GM12878 (cell line): ENCODE measurements at regions not wholly inside any gene's neighbourhood (a gene's known extent, or its start where the extent isn't known, plus 50 kb on each side); places are given as distances from the start of the nearest gene placed in this dataset.
"Not testable (repeated sequence)": the region's sequence is repeated elsewhere in the genome, so short reads cannot be mapped to it uniquely, and the experiment has no call there.

Experiments
- ATAC-seq: fragments of 200-7000 bp; cut with Tn5 transposase; 3 replicates; pipeline ENCODE4 v1.9.1; 2020; ENCODE audit warnings: mild to moderate bottlenecking, moderate library complexity
- BruUV-seq: library from RNA; stranded (reverse); fragments of 400-500 nt; replicated peaks from 2 replicates; lab custom pipeline; 2021; lab: Mats Ljungman, UMichigan
- CTCF ChIA-PET: fragments of 300-600 bp; sonication (Branson Sonifier 250); formaldehyde crosslinking; extraction: SDS; loops from one replicate; lab custom pipeline; 2021; ENCODE audit warnings: inconsistent platforms; lab: Yijun Ruan, JAX
- POLR2A ChIA-PET: fragments of 350-600 bp; formaldehyde crosslinking; extraction: SDS; loops from one replicate; lab custom pipeline; 2021; ENCODE audit warnings: inconsistent platforms; lab: Charles Lee
- RAD21 ChIA-PET: fragments of 300-600 bp; sonication (Branson Sonifier 250); formaldehyde crosslinking; loops from one replicate; lab custom pipeline; 2023; ENCODE audit warnings: antibody characterized with exemption; ENCODE audit not compliant: unreplicated experiment; lab: Charles Lee
- SMC1A ChIA-PET: fragments of 300-600 bp; sonication (Branson Sonifier 250); formaldehyde crosslinking; loops from one replicate; lab custom pipeline; 2023; ENCODE audit not compliant: unreplicated experiment, uncharacterized antibody; lab: Charles Lee
- DNase-seq: peaks from one replicate; pipeline ENCODE4 v3.0.0-alpha.2; 2011; ENCODE audit warnings: low read depth, low spot score
- FAIRE-seq: peaks from 3 replicates; lab custom pipeline; 2011; peaks lifted over from hg19 to GRCh38; lab: Jason Lieb, UNC
- H2AFZ ChIP-seq: 2 replicates; pipeline ENCODE4 v1.6.0; 2011; ENCODE audit warnings: low read depth, low read length, control low read depth; ENCODE audit not compliant: control insufficient read depth
- H3K27ac ChIP-seq: 2 replicates; pipeline ENCODE4 v1.5.1; 2011; ENCODE audit warnings: control low read depth; ENCODE audit not compliant: control insufficient read depth, insufficient read depth
- H3K27me3 ChIP-seq, 2 experiments: replicated peaks in 1 of 2; 2 replicates each; pipeline versions ENCODE4 v1.6.0 to v1.6.1; 2011; ENCODE audit warnings: low read length in 1 of 2; ENCODE audit not compliant: control insufficient read depth in 2 of 2, insufficient read depth in 2 of 2
- H3K36me3 ChIP-seq, 2 experiments: 2 replicates each; pipeline ENCODE4 v1.5.1; 2011; ENCODE audit warnings: low read length in 1 of 2; ENCODE audit not compliant: control insufficient read depth in 2 of 2, insufficient read depth in 2 of 2
- H3K4me1 ChIP-seq: 2 replicates; pipeline ENCODE4 v1.6.1; 2011; ENCODE audit warnings: mild to moderate bottlenecking, low read length, moderate library complexity, mixed read lengths; ENCODE audit not compliant: control insufficient read depth, insufficient read depth
- H3K4me2 ChIP-seq: 2 replicates; pipeline ENCODE4 v1.6.0; 2011; ENCODE audit warnings: control low read depth; ENCODE audit not compliant: control insufficient read depth, insufficient read depth
- H3K4me3 ChIP-seq: fragments of 200-600 bp; sonication (generic); 2 replicates; pipeline ENCODE4 v1.5.1; 2016
- H3K79me2 ChIP-seq: 2 replicates; pipeline ENCODE4 v1.6.0; 2011; ENCODE audit warnings: low read length; ENCODE audit not compliant: control insufficient read depth, insufficient read depth
- H3K9ac ChIP-seq: 2 replicates; pipeline ENCODE4 v1.8.0; 2011; ENCODE audit warnings: low read length, control low read depth, mixed read lengths; ENCODE audit not compliant: control insufficient read depth, insufficient read depth
- H3K9me3 ChIP-seq: replicated peaks from 3 replicates; pipeline ENCODE4 v1.5.1; 2011; ENCODE audit warnings: mild to moderate bottlenecking, low read length; ENCODE audit not compliant: control insufficient read depth, insufficient read depth
- H4K20me1 ChIP-seq: 2 replicates; pipeline ENCODE4 v1.6.0; 2011; ENCODE audit not compliant: control insufficient read depth, insufficient read depth
- ATF7 ChIP-seq: fragments of 450-650 bp; IDR thresholded peaks from 2 replicates; pipeline ENCODE4 v1.6.1; 2016; ENCODE audit warnings: low read depth, mild to moderate bottlenecking
- CEBPB ChIP-seq, 2 experiments: fragments of 150-350 bp in 1 of 2; IDR thresholded peaks; 2 replicates each; pipeline ENCODE4 v1.6.1; 2012 to 2014; ENCODE audit warnings: low read depth in 2 of 2, low read length in 2 of 2, borderline replicate concordance in 1 of 2, inconsistent platforms in 1 of 2
- NRF1 ChIP-seq: conservative IDR thresholded peaks from 2 replicates; pipeline ENCODE4 v1.6.1; 2011; ENCODE audit warnings: mild to moderate bottlenecking, low read depth, low read length, improper control_type of control experiment
- TCF3 ChIP-seq: IDR thresholded peaks from 2 replicates; pipeline ENCODE4 v1.6.1; 2012; ENCODE audit warnings: low read depth, mild to moderate bottlenecking, low read length, borderline replicate concordance; ENCODE audit not compliant: insufficient read depth
- ZNF274 ChIP-seq: IDR thresholded peaks from one replicate; pipeline ENCODE4 v1.8.0; 2011; ENCODE audit not compliant: insufficient read length, insufficient read depth
- WGBS: methylation state at CpG from one replicate; pipeline ENCODE4 v1.1.6; 2016; ENCODE audit warnings: low lambda C conversion rate; ENCODE audit not compliant: insufficient replicate concordance, insufficient coverage; ENCODE audit errors: missing lambda C conversion rate; 5-methylcytosine and 5-hydroxymethylcytosine counted together
- in situ Hi-C: fragments of 300-500 bp; cut with MboI; formaldehyde crosslinking; loops from 9 replicates; pipeline ENCODE4 v1.14.3; 2018; ENCODE audit warnings: mixed read lengths
- intact Hi-C: fragments of 100-400 bp; cut with micrococcal nuclease; formaldehyde crosslinking; loops from one replicate; pipeline ENCODE4 v1.14.2; 2022; ENCODE audit not compliant: unreplicated experiment
- TF ChIP-seq, protein P1 (sequence below): fragments of 450-650 bp; IDR thresholded peaks from 2 replicates; pipeline ENCODE4 v1.6.1; 2017; ENCODE audit warnings: mild to moderate bottlenecking, low read depth, inconsistent platforms; ENCODE audit not compliant: poor library complexity, severe bottlenecking

DNA sequence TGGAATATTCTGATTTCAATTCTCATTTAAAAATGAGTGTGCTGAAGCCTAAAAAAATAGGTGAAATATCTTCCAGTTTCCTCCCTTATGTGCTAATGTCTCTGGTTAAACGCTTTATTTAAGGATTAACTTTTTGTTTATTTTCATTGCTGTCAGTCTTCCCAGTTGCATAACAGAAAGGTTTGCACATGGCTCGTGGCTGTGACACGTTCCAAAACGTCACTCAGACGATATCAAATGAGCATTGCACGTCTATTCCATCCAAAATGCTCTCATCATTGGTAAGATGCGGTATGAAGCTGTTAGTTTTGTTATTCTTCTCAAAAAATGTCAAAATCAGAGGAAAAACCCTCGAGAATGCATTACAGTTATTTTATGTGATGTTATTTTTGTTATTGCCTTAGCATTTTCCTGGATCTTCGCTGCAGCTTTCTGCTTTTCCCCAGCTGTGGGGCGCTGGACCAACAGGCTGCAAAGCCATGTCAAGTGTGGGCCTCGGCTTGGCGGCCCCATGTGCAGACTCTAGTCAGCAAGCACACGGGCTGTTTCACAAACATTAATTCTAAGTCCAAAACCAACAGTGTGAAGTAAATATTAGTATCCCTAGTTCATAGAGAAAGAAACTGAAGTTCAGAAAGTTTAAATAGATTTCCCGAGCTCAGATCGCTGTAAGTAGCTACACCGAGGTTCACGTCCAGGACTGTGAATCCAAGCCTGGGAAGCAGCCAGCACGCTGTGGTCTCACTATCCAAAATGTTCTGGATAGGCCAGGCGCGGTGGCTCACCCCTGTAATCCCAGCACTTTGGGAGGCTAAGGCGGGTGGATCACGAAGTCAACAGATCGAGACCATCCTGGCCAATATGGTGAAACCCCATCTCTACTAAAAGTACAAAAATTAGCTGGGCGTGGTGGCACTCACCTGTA is 793.4 kb upstream of the FRG1 start:
- WGBS = 23% methylated on average over 23 of the region's 24 CpGs
- H3K36me3 ChIP-seq = no peaks in the 10 kb centered on the region
- FAIRE-seq = no peak
- no peak for TF ChIP-seq NRF1
- TF ChIP-seq ATF7 = no peak
- TF ChIP-seq, protein P1, sequence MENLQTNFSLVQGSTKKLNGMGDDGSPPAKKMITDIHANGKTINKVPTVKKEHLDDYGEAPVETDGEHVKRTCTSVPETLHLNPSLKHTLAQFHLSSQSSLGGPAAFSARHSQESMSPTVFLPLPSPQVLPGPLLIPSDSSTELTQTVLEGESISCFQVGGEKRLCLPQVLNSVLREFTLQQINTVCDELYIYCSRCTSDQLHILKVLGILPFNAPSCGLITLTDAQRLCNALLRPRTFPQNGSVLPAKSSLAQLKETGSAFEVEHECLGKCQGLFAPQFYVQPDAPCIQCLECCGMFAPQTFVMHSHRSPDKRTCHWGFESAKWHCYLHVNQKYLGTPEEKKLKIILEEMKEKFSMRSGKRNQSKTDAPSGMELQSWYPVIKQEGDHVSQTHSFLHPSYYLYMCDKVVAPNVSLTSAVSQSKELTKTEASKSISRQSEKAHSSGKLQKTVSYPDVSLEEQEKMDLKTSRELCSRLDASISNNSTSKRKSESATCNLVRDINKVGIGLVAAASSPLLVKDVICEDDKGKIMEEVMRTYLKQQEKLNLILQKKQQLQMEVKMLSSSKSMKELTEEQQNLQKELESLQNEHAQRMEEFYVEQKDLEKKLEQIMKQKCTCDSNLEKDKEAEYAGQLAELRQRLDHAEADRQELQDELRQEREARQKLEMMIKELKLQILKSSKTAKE = no peak
- TF ChIP-seq ZNF274 = no peak
- no peak for TF ChIP-seq TCF3
- TF ChIP-seq CEBPB (IDR thresholded peaks at IDR 0.05; ENCODE audit: borderline replicate concordance in 1 of 2, low read depth in 2 of 2, low read length in 2 of 2) = no peak
- TF ChIP-seq, all 136 proteins: peak for 0
- Histone ChIP-seq H3K9me3 (no peaks in the 10 kb centered on the region; the same call in 2 of the 3 replicates), H3K27ac (no peak overlapping the region), H4K20me1 (no peaks in the 10 kb centered on the region), H3K4me2 (no peak overlapping the region), H3K9ac (no peak overlapping the region), H3K27me3 (no peaks in the 10 kb centered on the region), H3K4me1 (no peaks in the 10 kb centered on the region), H3K4me3 (no peak overlapping the region), H3K79me2 (no peaks in the 10 kb centered on the region), H2AFZ (no peak overlapping the region)
- no TSS peak for BruUV-seq
- intact Hi-C loops (no loop called here), in situ Hi-C loops (no loop called here)
- ChIA-PET CTCF (no interaction called here), SMC1A (no interaction called here), RAD21 (no interaction called here), POLR2A (no interaction called here)
- no peak for DNase-seq
- no peak for ATAC-seq

DNA sequence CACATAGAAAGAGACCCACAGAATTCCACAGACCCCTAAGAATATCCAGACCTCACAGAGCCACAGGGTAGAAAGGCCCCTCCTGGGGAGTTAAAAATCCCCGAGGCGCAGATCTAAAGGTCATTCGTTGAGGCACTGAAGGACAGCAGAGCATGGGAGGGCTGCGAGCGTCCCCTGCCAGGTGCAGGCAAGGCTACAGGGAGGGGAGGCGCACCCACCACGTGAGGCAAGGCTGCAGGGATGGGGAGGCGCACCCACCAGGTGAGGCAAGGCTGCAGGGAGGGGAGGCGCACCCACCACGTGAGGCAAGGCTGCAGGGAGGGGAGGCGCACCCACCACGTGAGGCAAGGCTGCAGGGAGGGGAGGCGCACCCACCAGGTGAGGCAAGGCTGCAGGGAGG is 785.6 kb upstream of the FRG1 start:
- CTCF ChIA-PET, H3K79me2 ChIP-seq, H2AFZ ChIP-seq, H3K36me3 ChIP-seq, intact Hi-C loops, BruUV-seq, RAD21 ChIA-PET, POLR2A ChIA-PET, H3K9me3 ChIP-seq, H3K4me2 ChIP-seq, SMC1A ChIA-PET, ATAC-seq, DNase-seq, H3K4me1 ChIP-seq, H3K9ac ChIP-seq, in situ Hi-C loops, H3K27me3 ChIP-seq, H3K4me3 ChIP-seq, H4K20me1 ChIP-seq, FAIRE-seq, H3K27ac ChIP-seq: not testable (repeated sequence)
- WGBS = 29% methylated on average over 13 of the region's 13 CpGs
